NCI-H226 (cell line): ENCODE measurements at regions not wholly inside any gene's neighbourhood (a gene's known extent, or its start where the extent isn't known, plus 50 kb on each side); places are given as distances from the start of the nearest gene placed in this dataset.
A peak's percentile ranks its signal among the peaks of the same experiment; 100 is the strongest.

Experiments used
- DNase-seq: peaks from one replicate; pipeline ENCODE4 v3.0.0-alpha.2; 2015

- DNase-seq: no peak
Measured at GRCh38 chr2:67462738-67463496, 65.8 kb downstream of the ETAA1 start.

GRCh38 chr2:67463810-67464209 is 66.7 kb downstream of the ETAA1 start:
- peak; percentile 44 for DNase-seq

GRCh38 chr2:67465623-67466022 is 68.5 kb downstream of the ETAA1 start:
- no peak for DNase-seq

GRCh38 chr2:67466734-67467133 is 69.6 kb downstream of the ETAA1 start:
- no peak for DNase-seq

GRCh38 chr2:67471681-67472080 is 74.5 kb downstream of the ETAA1 start:
- no peak for DNase-seq

- DNase-seq: peak; percentile 15
Measured at GRCh38 chr2:67476809-67477790, 80.0 kb downstream of the ETAA1 start.

- DNase-seq: no peak
Measured at GRCh38 chr2:67479261-67479660, 82.1 kb downstream of the ETAA1 start.

- DNase-seq: peak; percentile 47
Measured at GRCh38 chr2:67485431-67485830, 88.3 kb downstream of the ETAA1 start.

GRCh38 chr2:67486041-67486796 is 89.1 kb downstream of the ETAA1 start:
- peak; percentile 31 for DNase-seq

GRCh38 chr2:67487993-67488392 is 90.9 kb downstream of the ETAA1 start:
- DNase-seq: no peak

- DNase-seq: no peak
Measured at GRCh38 chr2:67489396-67489795, 92.3 kb downstream of the ETAA1 start.

GRCh38 chr2:67498931-67499330 is 101.8 kb downstream of the ETAA1 start:
- DNase-seq: no peak

GRCh38 chr2:67499989-67500388 is 102.9 kb downstream of the ETAA1 start:
- no peak for DNase-seq

GRCh38 chr2:67500541-67500940 is 103.4 kb downstream of the ETAA1 start:
- no peak for DNase-seq

GRCh38 chr2:67502346-67503065 is 105.4 kb downstream of the ETAA1 start:
- no peak for DNase-seq

- DNase-seq: peak; percentile 95
Measured at GRCh38 chr2:67503066-67503795, 106.1 kb downstream of the ETAA1 start.

GRCh38 chr2:67510745-67511144 is 113.6 kb downstream of the ETAA1 start:
- peak; percentile 22 for DNase-seq

- DNase-seq: no peak
Measured at GRCh38 chr2:67514515-67514914, 117.4 kb downstream of the ETAA1 start.

GRCh38 chr2:67515056-67515455 is 117.9 kb downstream of the ETAA1 start:
- no peak for DNase-seq

- no peak for DNase-seq
Measured at GRCh38 chr2:67515538-67515937, 118.4 kb downstream of the ETAA1 start.

GRCh38 chr2:67516362-67516761 is 119.2 kb downstream of the ETAA1 start:
- DNase-seq: no peak
